Pulmonary artery endothelial cell (primary cell): ENCODE measurements at regions not wholly inside any gene's neighbourhood (a gene's known extent, or its start where the extent isn't known, plus 50 kb on each side); places are given as distances from the start of the nearest gene placed in this dataset.

Source experiments
- DNase-seq: peaks from one replicate; pipeline ENCODE4 v3.0.0-alpha.2; 2011; ENCODE audit warnings: low read depth, low spot score

DNA sequence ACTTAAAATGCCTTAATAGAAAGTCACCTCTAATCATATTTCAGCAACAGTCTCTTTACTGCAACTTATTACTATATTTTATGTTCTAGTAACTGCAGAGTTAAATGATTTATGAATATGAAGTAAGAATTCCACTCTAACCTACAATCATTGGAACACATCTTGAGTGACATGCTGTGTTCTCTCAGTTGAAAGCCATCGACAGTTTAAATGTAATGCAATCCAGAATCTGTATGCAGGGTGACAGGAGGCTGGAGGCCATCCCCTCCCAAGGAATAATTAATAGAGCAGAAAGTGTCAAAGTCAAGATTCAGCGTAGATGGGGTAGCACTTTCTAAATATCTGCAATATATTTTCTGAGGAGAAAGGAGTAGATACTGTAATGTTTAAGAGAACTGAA is 590.3 kb upstream of the SORCS1 start:
- DNase-seq: no peak

DNA sequence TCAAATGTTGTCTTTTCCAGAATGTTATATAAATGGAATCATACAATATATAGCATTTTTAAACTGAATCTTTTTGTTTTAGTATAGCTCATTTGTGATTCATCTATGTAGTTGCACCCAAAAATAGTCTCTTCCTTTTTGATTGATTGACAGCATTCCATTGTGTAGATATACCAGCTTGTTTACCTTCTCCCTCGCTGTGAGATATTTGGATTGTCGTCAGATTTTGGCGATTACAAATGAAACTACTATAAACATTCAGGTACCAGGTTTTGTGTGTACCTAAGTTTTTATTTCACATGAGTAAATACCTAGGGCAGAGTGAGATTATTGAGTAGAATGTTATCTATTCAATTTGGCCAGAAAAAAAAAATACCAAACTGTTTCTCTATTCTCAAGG is 584.7 kb upstream of the SORCS1 start:
- no peak for DNase-seq

DNA sequence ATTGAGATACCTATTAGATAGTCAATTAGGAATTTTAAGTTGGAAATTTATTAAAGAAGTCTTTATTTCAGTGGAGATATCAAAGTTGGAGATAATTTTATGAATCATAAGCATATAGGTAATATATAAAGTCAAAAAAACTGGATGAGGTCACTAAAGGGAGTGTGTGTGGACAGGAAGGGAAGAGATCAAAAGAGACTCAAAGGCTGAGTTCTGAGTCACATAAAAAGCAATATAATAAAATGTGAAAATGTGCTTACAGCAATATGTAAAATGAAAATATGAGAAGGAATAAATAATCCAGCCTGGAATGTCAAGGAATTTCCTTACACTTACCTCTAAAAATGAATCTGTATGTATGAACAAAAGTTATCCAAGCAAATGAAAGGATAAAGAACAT is 583.3 kb upstream of the SORCS1 start:
- DNase-seq: no peak

DNA sequence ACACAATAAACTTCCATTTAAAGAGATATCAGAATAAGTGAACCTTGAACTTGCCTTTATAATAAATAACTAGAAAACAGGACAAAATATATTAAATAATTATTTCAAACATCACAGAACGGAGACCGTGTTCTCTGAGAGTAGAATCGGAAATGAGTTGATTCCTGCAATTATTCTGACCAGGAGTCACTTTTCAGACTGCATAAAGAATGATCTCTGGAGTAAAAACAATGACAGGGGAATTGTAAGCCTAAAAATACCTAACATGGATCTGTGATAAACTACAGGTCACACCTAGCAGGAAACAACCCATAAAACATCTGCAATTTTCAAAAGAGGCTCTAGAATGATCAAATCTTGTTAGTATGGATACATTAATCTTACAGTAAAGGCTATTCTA is 577.5 kb upstream of the SORCS1 start:
- DNase-seq: no peak

DNA sequence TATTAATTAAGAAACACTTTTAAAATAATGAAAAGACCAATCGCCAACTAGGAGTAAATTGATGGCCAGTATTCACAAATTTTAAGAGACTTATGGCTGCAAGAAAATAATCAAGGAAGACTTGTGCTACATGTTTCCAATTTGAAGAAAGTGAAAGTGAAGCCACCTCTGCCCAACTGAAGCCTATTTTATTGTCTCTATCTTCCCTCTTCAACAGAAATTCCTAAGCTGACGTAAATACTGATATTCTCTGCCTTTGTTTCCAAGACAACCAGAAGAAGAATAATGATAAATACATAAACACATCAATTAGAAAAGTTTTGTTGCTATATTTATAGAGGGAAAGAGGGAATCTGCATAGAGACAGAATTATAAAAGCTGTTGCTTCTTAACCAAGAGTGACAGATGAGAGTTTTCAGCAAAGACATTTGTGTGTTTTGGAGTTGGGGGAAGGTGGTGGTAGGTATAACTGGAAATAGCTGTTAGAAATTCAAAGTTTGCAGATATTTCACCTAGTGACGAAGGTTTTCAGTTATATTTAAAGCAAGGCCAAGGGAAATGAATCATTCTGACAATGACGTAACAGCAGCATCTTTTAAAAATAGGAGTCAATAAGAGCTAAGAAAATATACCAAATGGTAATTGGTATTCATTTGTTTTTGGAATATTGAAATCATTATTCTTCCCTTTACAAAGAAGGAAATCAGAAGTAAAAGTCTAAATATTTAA is 576.6 kb upstream of the SORCS1 start:
- DNase-seq: no peak

DNA sequence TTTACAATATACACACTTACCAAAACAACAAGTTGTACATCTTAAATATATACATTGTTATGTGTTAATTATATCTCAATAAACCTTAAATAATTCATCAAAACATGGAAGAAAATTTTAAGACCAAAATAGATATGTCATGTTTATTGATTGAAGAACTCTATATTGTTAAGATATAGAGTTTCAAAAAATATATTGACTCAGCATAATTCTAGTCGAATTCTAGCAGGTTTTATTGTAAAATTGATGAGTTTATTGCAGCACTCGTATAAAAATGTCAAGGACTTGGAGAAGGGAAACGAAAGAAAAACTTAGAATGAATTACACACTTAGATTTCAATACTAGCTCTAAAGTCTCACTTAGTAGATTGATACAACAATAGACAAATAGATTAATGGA is 575.4 kb upstream of the SORCS1 start:
- no peak for DNase-seq

DNA sequence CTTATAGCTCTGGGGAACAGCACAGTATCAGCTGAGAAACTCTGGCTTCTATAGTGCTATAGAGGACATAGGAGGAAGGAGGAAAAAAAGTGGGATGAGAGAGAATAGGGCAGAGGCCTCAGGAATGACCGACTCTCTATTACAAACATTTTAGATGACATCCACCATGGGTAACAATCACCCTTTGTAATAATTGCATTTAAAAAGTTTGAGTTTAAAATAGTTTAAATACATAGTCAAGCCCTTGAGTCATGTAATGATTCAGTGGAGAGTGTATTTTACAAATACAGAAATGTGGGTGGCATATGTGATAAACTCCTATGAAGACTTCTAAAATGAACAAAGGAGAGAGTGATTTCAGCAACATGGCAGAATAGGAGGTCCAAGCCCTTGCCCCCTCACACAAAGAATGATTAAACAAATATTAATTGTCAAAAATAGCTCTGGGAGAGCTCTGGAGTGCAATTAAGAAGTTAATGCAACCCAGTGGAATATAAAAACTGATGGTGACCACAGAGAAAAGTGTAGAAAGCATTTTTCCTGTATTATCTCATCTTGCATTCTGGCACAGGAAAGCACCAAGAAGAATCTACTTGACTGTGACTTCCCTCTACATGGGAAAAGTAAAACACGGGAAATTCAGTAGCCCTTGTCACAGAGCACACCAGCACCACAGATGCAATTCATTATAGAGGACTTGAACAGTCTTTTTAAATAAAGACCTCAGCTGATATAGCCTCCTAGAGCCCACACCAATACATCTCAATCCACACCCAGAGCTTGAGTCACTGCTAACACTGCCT is 569.0 kb upstream of the SORCS1 start:
- DNase-seq: no peak

DNA sequence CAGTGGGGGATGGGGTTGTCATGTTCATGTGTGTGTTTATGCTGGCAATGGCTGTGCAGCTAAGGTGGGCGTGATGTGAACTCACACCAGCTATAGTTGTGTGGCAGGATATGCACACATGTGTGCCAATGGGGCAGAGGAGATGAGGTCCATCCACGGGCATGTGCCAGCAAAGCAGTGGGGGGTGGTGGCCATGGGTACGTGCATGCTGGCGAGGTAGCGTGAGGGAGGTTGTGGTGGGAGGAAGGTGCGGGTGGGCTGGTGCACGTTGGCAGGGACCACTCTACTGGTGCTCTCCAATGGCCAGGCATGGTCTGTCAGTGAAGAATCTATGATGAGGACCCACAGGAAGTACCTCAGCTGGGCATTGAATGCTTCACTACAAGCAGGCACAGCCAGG is 567.5 kb upstream of the SORCS1 start:
- no peak for DNase-seq

DNA sequence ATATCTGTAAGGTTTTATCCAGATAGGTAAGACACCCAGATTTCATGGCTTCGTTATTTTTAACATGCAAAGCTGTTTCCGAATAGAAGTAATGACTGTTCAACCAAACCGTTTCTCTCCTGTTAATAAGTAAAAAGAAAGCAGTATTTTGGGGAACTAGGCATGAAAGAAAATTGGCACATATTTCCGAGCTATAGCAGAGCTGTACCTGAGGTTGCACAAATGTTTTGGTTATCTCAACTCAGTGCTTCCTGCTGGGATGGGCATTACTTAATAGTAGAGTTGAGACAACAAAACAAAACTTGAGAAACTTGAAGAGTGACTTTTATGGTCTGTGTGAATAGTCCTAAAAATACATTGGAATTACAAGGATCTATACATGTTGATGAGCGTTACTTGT is 564.3 kb upstream of the SORCS1 start:
- no peak for DNase-seq

DNA sequence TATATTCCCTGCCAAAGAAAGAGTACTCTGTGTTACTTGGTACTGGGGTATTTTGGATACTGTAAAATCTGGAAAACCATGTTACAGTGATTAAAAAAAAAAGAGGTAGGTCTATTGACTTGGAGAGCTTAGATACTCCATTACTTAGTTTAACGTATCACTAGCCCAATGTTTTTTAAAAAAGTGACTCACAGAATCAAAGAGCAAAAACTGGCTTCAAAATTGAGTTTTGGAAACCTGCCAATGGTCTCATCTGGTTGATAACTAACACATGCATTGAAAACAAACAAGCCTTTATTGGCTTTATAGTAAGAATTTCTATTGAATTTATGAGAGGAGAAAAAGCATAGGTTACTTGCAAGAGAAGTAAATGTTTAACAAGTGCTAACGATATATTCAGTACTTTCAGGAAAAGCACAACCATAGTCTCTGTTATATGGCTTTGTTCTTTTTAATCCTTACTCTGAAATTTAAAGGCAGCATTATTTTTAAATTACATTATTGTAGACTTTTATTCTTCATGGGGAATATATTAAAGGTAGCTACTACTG is 563.3 kb upstream of the SORCS1 start:
- DNase-seq: no peak

DNA sequence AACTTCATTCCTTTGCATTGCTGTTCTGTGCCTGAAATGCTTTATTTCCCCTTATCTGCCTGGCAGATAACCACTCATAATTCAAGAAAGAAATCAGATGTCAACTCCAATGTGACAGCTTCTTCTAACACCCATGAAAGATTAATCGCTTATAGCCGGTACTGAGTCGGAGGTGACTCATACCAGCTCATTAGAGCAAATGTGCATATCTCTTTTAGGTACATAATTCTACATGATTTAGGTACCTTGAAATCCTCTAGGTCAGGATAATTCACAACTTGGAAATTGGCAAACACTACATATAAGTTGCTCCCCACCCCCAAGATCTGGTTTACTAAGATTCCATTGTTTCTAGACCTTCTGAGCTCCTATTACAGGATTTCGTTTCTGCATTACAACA is 554.4 kb upstream of the SORCS1 start:
- DNase-seq: no peak

DNA sequence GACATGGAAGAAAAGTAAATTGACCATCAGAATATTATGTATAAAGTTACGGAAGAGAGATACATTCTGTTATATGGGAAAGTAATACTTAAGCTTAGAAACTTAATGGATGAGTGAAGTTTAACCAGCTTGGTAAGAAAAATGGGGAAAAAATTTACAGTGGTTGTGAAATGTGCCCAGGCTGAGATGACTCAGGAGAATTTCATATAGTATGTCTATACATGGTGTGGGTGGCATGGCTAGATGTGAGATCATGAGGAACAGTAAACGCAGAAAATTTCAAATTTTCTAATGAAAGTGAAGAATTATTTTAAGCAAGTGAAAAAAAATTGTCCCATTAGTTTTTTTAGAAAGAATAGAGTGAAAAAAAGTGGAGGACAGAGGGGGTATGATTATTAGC is 552.5 kb upstream of the SORCS1 start:
- DNase-seq: no peak

DNA sequence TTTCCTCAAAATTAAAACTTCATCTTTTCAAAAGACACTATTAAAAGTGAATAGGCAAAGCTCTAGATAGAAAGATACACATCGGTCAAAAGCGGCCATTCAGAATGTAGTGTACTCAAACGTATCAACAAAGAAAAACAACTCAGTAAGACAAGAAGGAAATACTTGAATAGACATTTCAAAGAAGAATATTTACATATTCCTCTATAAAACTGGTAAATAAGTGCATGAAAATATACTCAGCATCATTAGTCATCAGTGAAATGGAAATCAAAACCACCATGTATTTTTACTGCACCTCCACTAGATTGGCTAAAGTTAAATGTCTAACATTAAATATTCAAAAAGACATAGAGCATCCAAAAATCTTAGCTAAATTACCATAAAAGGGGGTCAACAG is 551.1 kb upstream of the SORCS1 start:
- DNase-seq: no peak

DNA sequence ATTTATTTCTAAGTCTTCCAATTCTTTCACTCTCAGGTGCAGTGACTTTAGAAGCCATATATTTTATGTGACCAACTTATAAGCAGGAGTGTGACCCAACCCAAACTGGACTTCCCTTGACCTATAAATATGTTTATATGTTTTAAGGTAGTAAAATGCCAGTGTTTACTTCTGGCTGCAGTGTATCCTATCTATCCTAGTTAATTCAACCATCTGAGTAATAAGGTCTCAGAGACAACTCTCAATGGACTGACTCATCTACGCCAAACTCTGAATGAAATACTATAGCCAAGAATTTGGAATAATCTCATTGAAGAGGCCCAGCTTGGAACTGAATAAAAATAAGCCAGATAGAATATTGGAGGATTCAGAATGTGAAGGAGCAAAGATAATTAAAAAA is 544.5 kb upstream of the SORCS1 start:
- DNase-seq: no peak

DNA sequence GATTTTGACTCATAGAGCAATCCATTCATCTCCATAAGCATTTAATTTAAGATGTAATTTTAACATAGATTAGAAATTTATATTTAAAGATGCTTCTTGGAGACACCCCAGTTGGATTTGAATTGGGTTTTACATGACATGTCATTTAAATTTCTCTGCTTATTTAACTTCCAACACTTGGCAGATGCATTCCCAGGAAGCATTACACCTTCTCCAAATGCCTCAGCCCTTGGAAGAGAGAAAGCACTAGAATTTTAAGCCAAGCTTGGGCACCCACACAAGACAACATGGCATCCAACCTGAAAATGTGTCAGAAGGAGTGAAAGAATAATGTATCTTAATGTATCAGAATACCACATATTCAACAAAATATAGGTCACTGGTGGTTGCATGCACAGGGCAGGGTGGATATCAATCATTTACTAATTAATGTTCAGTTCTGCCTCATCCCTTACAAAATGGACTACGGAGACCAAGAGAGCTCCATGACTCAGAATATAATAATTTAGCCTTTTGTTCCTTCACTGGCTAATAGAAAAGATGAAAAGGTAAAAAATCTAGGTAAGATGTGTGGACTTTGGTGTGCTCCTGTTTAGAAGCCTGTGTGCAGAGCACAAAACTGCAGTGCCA is 541.7 kb upstream of the SORCS1 start:
- no peak for DNase-seq

DNA sequence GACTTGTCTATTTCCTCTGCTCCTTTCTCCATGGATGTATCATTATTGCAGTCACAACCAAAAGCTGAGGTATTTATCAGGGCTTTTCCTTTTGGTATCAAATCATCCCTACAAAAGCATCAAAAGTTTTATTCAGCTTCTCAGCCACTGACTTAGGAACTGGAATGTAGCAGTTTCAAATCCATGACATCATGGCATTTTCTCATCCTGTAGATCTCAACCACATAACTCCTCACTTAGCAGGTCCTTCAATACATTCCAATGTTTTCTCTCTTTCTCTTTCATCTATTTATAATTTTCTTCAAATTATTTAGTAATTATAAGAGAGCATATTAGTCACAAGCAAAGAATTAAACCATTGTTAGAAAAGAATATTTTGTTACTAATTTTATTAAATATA is 537.4 kb upstream of the SORCS1 start:
- no peak for DNase-seq

DNA sequence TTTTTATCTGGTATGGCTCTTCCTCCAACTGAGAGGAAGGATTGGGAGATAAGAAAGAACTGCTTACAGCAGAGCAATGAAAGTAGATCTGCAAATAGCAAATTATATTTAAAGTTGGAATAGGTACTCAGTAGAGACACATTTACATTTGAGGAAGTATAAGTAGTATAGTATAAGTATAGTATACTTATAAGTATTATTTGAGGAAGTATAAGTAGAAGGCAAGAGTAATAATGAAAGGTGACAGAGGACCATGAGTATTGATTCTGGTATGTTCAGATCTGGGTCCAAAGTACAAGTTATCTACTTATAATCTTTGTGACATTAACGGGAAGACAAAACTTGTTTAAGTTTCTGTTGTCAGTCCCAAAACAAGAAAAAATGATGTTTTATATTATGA is 527.6 kb upstream of the SORCS1 start:
- DNase-seq: no peak

DNA sequence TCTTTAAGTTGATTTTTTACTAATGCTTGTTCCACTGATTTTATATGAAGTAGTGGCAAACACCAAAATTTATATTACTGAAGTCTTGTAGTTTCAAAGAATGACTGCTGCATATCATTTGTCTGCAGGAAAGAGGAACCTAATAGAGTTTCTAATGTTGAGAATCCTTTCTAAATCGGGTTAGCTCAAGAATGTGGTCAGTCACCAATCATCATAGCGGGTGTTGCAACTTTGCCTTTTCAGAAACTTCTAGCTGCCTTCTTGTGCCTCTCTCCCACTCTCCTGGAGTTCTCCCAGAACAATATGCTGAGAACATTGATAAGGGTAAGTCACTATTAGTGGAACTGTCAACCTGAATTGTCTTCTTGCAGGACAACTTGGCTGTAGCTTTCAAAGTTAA is 524.8 kb upstream of the SORCS1 start:
- no peak for DNase-seq

DNA sequence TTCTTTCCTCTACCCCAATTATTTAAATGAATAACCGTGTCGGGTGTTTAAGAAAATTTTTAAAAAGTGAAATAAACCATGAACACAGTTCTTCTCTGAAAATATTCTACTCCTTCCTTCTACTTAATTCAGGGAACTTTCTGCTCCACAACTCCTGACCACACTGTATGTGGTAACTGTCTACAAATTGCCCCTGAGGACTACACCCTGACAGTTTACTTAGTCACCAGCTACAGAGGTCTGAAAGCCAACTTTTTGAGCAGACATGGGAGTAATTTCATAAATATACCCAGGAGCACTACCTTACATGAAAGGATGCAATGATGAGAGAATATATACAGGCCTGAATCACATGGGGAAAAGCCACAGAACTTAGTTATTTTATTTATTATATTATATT is 523.2 kb upstream of the SORCS1 start:
- no peak for DNase-seq

DNA sequence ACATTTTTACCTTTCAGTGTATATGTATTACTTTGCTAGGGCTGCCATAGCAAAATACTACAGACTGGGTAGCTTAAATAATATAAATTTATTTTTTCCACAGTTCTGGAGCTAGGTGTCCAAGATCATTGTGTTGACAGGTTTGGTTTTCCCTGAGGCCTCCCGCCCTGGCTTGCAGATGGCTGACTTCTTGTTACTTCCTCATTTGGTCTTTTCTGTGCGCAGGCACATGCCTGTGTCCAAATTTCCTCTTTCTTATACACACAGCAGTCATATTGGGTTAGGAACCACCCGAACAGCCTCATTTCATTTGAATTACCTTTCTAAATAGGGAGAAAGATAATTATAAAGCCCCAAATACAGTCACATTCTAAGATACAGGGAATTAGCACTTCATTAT is 521.6 kb upstream of the SORCS1 start:
- DNase-seq: no peak

DNA sequence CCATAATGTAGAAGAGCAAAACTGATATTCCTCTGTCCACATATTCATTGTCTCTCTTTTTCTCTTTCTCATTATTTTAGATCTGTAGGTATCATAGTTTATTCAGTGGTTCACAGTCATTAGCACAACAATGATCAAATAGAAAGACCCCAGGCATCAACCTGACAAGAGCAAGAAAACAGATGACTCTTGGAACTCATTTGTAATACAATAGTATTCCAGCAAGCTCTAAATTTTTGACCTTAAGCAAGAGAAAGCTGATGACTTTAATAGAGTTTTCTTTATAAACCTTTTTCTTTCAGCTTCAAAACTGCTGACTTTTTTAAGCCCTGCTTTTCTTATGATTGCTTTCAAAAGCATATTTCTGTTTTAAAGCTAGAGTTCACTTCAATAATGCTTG is 507.5 kb upstream of the SORCS1 start:
- no peak for DNase-seq

DNA sequence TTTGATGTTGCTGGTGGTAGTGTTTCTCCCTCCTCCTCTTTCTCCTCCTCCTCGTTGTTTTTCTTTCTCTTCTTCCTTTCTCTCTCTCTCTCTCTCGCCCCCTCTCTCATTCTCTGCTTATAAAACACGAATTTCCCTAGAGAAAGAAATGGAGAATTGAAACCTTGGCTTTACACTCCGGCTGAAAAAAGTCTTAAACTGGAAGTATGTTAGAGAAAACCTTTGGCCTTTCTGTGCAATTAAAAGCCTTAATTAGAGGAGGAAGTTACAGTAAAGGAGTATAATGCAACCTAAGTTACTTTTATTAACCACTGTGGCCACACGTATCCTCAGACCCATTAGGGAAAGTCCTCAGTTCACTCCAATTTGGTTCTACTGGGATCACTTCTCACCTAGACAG is 501.7 kb upstream of the SORCS1 start:
- no peak for DNase-seq

DNA sequence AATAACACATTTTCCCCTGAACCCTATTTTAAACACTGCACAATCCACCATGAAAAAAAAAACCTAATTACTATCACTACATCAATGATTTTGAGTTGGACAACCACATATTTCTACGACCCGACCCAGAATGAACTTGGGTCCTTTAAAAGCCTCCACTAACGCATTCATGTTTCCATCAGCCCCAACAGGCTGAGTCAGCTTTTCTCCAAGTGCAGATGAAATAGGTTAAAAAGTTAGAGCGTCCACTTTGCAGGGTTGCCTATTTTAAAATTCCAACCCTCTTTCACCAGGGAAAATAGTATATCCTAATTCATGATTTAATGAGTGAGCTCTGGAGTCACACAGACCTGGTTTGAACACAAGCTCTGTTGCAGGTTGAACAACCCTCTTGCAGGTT is 501.0 kb upstream of the SORCS1 start:
- DNase-seq: no peak
